HG03097 (cell line): ENCODE measurements at regions not wholly inside any gene's neighbourhood (a gene's known extent, or its start where the extent isn't known, plus 50 kb on each side); places are given as distances from the start of the nearest gene placed in this dataset.

Source experiments
- ATAC-seq: cut with Tn5 transposase; IDR thresholded peaks from one replicate; pipeline ENCODE4 v1.9.1; 2021; ENCODE audit not compliant: unreplicated experiment, low FRiP score

DNA sequence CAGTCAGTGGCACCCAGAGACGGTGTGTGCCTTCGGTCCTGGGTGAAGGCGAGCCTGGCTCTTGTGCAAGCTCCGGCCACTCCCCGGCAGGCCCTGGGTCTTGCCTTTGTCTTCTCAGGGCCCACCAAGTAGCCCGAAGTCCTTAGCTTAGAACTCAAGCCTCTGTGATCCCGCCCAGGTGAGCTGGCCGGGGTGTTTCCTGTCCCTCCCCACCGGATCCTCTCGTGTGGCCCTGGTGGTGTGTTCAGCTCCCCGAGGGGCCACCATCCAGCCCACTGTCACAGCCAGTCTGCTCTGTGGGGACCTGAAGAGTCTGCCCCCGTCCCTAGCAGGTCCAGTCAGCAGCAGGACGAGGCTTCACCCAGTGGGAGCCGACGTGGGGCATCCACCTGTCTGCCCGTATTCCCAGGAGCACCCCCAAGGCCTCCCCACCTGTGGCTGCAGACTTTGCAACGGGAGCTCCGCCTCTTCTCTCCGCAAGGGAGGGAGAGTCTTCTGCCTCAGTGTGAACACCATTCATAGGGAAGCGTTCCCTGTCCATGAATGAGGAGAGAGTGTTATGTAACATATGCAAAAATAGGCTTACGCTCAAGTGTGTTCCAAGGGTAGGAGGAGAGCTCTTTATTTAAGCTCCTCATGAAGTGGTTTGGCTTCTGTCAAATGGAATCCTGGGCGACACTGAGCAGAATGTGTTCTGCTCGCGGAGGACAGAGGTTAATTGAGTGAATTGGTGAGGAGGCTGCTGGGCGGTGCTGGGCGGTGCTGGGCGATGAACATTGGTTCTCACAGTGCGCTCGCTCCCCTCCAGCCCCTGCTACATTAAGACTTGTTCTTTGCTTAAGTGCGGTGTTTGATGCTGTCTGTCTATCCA, 108.9 kb downstream of the CRYAA start:
- no peak for ATAC-seq

DNA sequence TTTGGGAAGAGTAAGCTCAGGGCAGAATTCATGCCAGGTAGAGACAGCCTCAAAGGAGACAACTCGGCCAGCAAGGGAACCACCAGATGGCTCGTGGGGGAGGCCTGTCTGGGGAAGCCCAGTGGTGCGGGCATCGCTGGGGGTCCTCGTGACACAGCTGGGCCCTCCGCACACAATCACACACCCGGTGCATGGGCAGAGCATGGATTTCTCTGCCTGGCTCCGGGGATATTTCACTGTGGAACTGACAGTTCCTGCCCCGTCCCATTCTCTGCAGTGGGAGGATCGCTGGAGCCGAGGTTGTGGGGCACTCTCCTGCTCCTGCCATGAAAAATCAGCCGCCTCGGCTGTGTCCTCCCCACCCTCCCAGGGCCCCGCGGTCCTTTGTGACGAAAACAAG, 108.0 kb downstream of the CRYAA start:
- ATAC-seq = no peak

- no peak for ATAC-seq
Observed at GRCh38 chr21:43275421-43276211, 106.8 kb downstream of the CRYAA start.

DNA sequence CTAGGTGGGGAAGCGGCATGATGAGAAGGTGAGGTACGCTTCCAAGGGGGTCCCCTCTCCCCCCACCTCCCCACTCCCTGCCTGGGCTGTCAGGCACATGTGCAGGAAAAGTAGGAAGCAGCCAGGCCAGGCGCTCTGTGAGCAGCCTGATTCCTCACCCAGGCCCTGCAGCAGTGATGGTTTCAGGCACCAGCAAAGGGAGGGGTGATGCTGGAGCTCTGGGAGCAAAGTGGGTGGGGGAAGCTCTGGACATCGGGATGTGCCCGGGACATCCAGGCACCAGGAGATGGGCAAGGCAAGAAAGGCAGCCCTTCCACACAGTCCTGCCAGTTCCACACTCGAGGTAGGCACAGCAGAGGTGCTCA, 106.1 kb downstream of the CRYAA start:
- ATAC-seq = no peak

- ATAC-seq = no peak
Observed at GRCh38 chr21:43274022-43274945, 105.5 kb downstream of the CRYAA start.

DNA sequence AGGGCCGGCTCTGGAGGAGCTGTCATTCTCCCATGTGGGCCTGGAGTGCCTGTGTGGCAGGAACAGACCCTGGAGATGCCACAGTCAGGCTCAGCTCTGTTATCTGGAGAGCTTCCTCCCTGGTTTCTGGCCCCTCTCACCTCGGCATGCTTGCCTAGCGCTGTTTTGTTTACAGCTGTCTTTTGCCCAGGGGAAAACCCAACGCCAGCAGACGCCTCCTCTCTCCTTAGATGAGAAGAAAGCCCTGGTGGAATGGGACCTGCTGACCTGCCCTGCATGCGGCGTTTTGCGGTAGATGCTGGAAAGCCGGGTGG, 104.9 kb downstream of the CRYAA start:
- no peak for ATAC-seq

GRCh38 chr21:43273016-43273707, 104.4 kb downstream of the CRYAA start:
- no peak for ATAC-seq

DNA sequence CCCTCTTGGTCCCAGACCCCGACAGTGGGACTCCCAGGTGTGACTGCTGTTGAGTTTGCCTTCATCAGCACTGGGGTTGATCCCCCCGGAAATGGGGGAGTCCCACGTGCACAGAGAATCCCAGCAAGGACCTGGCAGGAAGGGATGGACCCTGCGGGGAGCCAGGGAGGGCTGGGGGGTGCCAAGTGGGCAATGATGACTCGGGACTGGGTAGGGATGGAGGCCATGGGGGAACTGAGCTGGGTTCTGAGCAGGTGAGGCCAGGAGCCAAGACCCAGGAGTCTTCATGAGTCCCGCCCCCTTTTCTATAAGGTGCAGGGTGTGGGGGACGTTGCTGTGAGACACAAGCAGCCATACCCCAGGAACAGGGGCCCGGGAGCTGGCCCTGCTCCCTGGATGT, 103.8 kb downstream of the CRYAA start:
- no peak for ATAC-seq

GRCh38 chr21:43271452-43272020, 102.7 kb downstream of the CRYAA start:
- ATAC-seq = no peak

GRCh38 chr21:43270800-43271301, 102.0 kb downstream of the CRYAA start:
- no peak for ATAC-seq

DNA sequence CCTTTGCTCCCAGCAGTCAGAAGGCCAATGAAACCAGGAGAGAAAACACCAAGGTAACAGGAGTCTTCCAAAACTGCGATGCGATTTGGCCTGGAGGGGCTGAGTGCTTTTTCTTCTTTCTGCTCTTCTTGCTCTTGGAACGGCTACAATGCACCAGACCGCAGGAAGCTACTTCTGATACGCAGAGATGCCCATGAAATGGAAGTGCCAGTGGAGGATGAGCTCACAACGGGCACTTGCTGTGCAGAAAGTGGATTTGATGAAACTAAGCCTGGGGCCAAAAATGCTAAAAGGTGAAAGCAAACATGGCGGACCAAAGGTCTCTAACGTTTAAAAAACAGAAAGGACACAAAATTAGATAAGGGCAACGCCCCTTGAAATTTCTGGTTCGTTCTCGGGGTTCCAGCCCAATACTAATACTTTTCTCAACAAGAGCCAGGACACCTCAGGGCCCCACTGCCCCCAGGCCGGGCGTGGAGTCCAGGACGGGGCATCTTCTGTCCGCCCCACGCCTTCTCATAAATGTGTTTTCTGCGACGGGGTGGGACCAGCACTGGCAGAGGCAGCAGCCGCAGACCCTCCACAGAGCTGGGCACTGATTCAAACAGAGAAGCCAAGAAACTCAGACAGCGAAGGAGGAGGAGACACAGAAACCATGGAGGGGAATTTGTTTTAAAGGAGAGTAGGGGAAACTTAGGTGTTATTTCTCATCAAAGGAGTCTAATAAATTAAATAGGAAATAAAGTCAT, 101.3 kb downstream of the CRYAA start:
- ATAC-seq = no peak

DNA sequence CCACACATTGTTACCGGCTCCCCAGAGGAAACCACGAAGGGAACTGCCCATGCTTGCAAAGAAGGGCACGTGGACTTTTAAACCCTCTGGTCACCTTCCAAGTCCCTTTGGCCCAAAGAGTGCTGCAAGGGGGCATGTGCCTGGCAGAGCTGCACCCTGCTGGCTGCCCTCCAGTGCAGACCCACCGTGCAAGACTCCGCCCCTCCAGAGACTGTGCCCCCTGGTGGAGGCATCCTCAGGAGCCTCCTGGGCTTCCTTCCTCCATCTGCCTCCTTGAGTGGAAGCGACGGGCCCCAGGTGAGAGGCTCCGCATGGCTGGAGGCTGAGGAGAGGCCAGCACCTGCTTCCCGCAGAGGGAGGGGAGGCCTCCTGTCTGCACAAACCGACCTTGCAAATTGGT, 100.6 kb downstream of the CRYAA start:
- ATAC-seq = no peak

DNA sequence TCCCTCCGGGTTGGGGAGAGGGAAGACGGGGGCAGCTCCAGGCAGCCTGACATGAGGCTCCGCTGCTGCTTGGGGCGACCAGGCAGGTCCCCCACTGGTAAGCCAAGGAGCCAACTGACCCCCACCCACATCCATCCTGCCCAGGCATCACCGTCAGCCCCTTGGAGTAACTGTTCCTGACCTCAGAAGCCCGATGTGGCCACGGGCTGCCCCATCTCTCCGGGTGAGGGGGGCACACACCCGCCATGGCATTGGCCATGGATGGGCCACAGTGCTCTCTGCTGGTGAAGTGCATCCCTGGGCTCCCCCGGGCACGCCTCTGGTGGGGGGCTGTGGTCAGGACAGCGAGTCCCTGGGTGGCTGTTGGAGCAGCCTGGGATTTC, 100.0 kb downstream of the CRYAA start:
- ATAC-seq = no peak

DNA sequence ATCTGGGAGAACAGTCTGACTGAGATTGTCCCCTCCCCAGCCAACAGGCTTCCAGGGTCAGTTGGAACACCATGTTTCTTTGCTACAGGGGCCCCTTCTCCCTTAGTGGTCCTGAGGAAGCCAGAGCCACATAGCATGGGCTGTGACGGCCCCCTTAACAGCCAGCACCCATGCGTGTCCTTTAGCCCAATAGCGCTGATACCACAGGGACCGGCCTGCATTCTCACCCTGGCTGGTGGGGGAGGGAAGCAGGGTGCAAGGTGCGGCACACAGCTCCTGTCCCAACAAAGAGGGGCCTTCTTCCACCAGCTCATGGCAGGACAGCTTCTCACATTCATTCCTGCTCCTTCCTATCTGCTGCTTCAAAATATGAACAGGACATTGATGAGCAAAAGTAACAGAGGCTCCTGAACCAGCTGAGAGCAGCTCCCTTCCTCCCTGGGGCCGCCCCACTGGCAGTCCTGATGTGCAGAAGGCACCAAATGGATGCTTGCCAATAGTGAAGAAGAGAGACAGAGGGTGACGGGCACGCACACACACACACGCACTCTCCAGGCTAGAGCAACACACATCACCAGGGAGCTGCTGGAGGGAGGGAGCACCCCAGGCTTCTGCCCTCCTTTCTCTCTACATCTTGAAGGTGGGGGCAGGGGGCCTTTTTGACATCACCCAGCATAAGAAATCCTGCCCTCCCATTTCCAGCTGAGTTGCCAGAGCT, 99.4 kb downstream of the CRYAA start:
- no peak for ATAC-seq

DNA sequence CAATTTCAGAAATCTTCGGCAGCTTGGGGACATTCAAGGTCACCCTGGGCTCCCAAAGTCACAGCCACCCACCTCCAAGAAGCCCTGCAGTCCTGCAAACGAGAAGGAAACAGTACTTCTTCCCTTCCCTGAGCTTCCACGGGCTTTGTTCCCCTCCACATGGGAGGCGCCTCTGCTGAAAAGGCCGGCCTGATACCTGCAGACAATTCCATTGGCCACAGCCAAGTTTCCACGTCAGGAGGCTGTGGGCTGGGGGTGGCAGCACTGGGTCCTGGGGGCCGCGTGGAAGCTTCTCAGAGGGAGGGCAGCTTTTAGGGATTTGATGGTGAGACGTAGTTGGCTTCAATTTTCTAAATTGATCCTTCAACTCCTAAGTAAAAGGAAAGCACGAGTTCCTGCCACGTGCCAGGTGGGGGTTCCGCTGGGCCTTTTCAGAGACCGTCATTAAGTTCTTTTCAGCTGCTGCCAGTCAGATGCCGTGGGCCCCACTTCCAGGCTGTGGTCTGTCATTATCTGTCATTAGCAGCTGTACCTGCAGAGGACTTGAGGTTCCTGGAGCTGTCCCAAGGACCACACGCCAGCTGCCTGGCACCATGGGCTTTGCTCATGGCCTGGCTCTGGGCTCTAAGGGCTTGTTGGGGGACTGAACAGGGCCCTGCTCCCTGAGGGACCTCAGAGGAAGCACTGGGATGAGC, 98.7 kb downstream of the CRYAA start:
- ATAC-seq = no peak

DNA sequence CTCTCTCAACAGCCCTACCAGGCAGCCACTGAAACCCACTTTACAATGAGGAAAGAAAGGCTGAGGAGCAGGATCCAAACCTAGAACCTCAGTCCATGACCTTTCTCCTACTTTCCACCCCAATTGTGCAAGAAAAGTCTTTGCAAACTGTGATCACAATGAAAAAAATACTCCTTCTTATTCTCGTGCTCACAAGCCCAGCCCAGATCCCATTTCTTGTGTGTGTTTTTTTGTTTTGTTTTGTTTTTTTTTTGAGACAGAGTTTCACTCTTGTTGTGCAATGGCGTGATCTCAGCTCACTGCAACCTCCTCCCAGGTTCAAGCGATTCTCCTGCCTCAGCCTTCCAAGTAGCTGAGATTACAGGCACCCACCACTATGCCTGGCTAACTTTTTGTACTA, 97.7 kb downstream of the CRYAA start:
- no peak for ATAC-seq

- no peak for ATAC-seq
Observed at GRCh38 chr21:43262427-43262826, 93.6 kb downstream of the CRYAA start.
